ENCODE measurements at regions not wholly inside any gene's neighbourhood (a gene's known extent, or its start where the extent isn't known, plus 50 kb on each side); places are given as distances from the start of the nearest gene placed in this dataset.

GRCh38 chr1:192958350-192958749, 100.8 kb downstream of the UCHL5 start (continued):
- TF ChIP-seq EP300 (IDR thresholded peaks at IDR 0.05; ENCODE audit: low read length) (no peak), TOE1 (IDR thresholded peaks at IDR 0.05; ENCODE audit: borderline replicate concordance) (no peak), TOE1 (CRISPR knock-in tag; IDR thresholded peaks at IDR 0.05; ENCODE audit: borderline replicate concordance, low read depth) (no peak), PBX2 (CRISPR knock-in tag; IDR thresholded peaks at IDR 0.05; ENCODE audit: low read depth) (no peak), PBX2 (tag; conservative IDR thresholded peaks at IDR 0.05; ENCODE audit: low read depth) (no peak), PHF8 (IDR thresholded peaks at IDR 0.05; ENCODE audit: borderline replicate concordance, low read length) (no peak), GABPA (tag; conservative IDR thresholded peaks at IDR 0.05; ENCODE audit: low read depth) (no peak), NCOA2 (IDR thresholded peaks at IDR 0.05; ENCODE audit: partially characterized antibody in 2 of 2) (no peak), ZNF316 (IDR thresholded peaks at IDR 0.05) (peak; percentile 88), MYBL2 (IDR thresholded peaks at IDR 0.05; ENCODE audit: low read depth) (no peak), MYBL2 (CRISPR knock-in tag; IDR thresholded peaks at IDR 0.05; ENCODE audit: borderline replicate concordance) (no peak), THAP7 (CRISPR knock-in tag; IDR thresholded peaks at IDR 0.05) (no peak), ZNF778 (CRISPR knock-in tag; IDR thresholded peaks at IDR 0.05) (no peak), PHB2 (IDR thresholded peaks at IDR 0.05; ENCODE audit: low read depth) (no peak), ZNF707 (CRISPR knock-in tag; conservative IDR thresholded peaks at IDR 0.05) (no peak), MYC (IDR thresholded peaks at IDR 0.05; ENCODE audit: low read depth, low read length) (no peak), MYC (CRISPR knock-in tag; IDR thresholded peaks at IDR 0.05; ENCODE audit: borderline replicate concordance, low read depth) (no peak), CREB5 (CRISPR knock-in tag; IDR thresholded peaks at IDR 0.05) (no peak), MAFK (IDR thresholded peaks at IDR 0.05; ENCODE audit: low read length) (peak; percentile 75), ZNF695 (CRISPR knock-in tag; IDR thresholded peaks at IDR 0.05) (no peak), MNT (conservative IDR thresholded peaks at IDR 0.05) (no peak), E2F3 (CRISPR knock-in tag; IDR thresholded peaks at IDR 0.05) (no peak), MIER1 (IDR thresholded peaks at IDR 0.05; ENCODE audit: low read depth) (no peak), MAFF (IDR thresholded peaks at IDR 0.05; ENCODE audit: low read length) (peak; percentile 80)

All from K562 (cell line).